Stimulated activated naive CD8-positive, alpha-beta T cell treated with anti-CD3 and anti-CD28 coated beads, Interleukin-15, Interleukin-2, amounts not matched to agents 100 ng/mL and 50 ng/mL, for 24 hours (primary cell): ENCODE measurements at regions not wholly inside any gene's neighbourhood (a gene's known extent, or its start where the extent isn't known, plus 50 kb on each side); places are given as distances from the start of the nearest gene placed in this dataset.

Experiments
- H3K27ac Mint-ChIP-seq: one replicate; pipeline ENCODE4 v1.8.0; 2021; ENCODE audit warnings: mild to moderate bottlenecking, mixed read lengths
- H3K27me3 Mint-ChIP-seq: one replicate; pipeline ENCODE4 v1.8.0; 2021; ENCODE audit warnings: mixed read lengths
- H3K36me3 Mint-ChIP-seq: one replicate; pipeline ENCODE4 v1.8.0; 2021; ENCODE audit warnings: low read depth, mixed read lengths
- H3K4me1 Mint-ChIP-seq: one replicate; pipeline ENCODE4 v1.8.0; 2021; ENCODE audit warnings: low read depth, mixed read lengths
- H3K4me3 Mint-ChIP-seq: one replicate; pipeline ENCODE4 v1.8.0; 2021; ENCODE audit warnings: mild to moderate bottlenecking, mixed read lengths
- H3K9me3 Mint-ChIP-seq: one replicate; pipeline ENCODE4 v1.8.0; 2021; ENCODE audit warnings: mixed read lengths

GRCh38 chr6:43923376-43924221 lies 153.6 kb downstream of the VEGFA start:
- Mint-ChIP-seq H3K4me1 (peaks cover 43% of the 10 kb centered on the region), H3K4me3 (no peak overlapping the region), H3K9me3 (no peaks in the 10 kb centered on the region), H3K27ac (no peak overlapping the region), H3K27me3 (peaks cover 5% of the 10 kb centered on the region), H3K36me3 (no peaks in the 10 kb centered on the region)

DNA sequence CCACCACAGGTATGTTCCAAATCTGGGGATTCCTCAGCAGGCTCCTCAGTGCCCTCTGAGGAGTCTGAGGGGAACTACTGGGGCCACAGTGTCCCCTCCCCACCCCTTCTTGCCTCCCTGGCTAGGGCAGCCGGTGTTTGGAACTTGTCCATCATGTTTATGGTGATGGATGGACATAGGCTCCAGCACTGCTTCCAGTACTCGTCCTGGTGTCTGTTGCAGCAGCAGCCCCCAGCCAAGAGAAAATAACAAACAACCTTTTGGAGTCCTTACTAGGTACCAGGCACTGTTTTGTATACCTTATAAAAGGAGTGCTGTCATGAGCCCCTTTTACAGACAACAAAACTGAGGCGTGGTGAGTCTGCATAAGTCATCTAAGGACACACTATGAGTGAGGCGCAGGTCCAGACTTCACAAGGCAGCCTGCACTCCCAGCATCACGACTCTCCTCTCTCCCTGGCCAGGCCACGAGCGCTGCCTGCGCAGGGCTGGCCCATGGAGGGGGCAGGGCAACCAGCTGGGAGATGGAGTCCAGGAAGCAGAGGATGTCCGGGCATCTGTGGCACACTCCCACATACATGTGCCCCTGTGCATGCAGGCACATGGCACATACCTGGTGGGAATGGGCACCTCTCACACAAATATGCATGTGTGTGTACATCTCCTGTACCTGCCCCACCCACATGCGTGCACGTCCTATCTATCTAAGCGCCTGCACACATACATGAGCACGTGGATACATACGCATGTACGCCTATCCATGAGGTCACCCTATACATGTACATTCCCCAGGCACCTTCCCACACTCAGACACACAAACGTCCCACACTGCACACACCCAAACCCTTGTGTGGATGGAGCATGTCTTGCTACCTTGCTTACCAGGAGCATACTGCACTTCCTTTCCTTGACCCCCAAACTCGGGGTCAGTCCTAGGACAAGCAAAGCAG lies 152.7 kb downstream of the VEGFA start:
- Mint-ChIP-seq H3K4me1 (peaks cover 40% of the 10 kb centered on the region), H3K4me3 (no peak overlapping the region), H3K27ac (no peak overlapping the region), H3K27me3 (peaks cover 6% of the 10 kb centered on the region), H3K9me3 (no peaks in the 10 kb centered on the region), H3K36me3 (no peaks in the 10 kb centered on the region)

GRCh38 chr6:43921548-43922425 lies 151.8 kb downstream of the VEGFA start:
- Mint-ChIP-seq H3K27ac (no peak overlapping the region), H3K4me1 (peaks cover 31% of the 10 kb centered on the region), H3K9me3 (no peaks in the 10 kb centered on the region), H3K27me3 (peaks cover 10% of the 10 kb centered on the region), H3K4me3 (no peak overlapping the region), H3K36me3 (no peaks in the 10 kb centered on the region)

DNA sequence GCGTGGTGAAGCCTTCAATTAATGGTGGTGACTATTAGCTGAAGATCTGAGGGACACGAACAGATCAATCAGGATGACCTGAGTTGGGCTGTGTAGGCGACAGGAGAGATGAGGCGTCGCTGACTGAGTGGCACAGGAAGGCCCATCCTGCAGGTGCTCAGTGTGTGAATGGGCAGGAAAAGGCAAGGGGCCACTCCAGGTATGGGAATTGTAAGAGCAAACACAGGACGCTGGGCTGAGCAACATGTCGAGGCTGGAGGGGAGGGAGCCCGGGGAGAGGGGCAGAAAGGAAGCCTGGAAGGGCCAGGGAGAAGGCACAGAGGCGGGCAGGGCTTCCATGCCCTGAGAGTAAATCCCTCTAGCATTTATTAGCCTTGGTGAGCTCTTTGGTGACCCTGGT lies 151.0 kb downstream of the VEGFA start:
- Mint-ChIP-seq H3K4me1 (peaks cover 25% of the 10 kb centered on the region), H3K36me3 (no peaks in the 10 kb centered on the region), H3K4me3 (no peak overlapping the region), H3K9me3 (no peaks in the 10 kb centered on the region), H3K27me3 (peaks cover 10% of the 10 kb centered on the region), H3K27ac (no peak overlapping the region)

- Mint-ChIP-seq H3K36me3 (no peaks in the 10 kb centered on the region), H3K4me3 (no peak overlapping the region), H3K27me3 (peaks cover 10% of the 10 kb centered on the region), H3K9me3 (no peaks in the 10 kb centered on the region), H3K27ac (no peak overlapping the region), H3K4me1 (peaks cover 18% of the 10 kb centered on the region)
Observed at GRCh38 chr6:43919774-43920173, 149.8 kb downstream of the VEGFA start.

DNA sequence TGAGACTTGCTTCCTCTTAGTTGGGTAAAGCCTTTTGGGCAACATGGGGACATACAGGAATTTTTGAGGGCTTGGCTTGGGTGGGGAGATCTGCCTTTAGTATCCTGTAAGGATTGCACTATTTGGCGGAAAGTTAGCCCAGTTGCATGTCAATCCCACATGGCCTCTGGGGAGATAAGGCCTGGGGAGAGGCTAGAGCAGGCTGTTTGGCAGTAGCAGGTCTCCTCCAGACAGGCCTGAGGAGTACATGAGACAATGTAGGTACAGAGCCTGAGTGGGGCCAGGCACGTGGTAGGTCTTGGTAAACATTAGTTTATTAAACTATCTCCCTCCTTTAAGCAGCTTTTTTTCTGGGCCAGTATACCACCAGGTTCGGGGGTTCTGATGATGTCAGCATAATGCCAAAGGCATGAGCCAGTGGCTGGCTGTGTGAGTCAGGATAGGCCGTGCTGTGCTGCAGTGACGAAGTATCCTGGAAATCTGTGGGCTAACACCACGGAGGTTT lies 147.9 kb downstream of the VEGFA start:
- no peak overlapping the region for H3K4me3 Mint-ChIP-seq
- no peak overlapping the region for H3K27ac Mint-ChIP-seq
- H3K27me3 Mint-ChIP-seq, result peaks cover 10% of the 10 kb centered on the region
- H3K9me3 Mint-ChIP-seq, result no peaks in the 10 kb centered on the region
- peaks cover 2% of the 10 kb centered on the region for H3K4me1 Mint-ChIP-seq
- H3K36me3 Mint-ChIP-seq, result no peaks in the 10 kb centered on the region

DNA sequence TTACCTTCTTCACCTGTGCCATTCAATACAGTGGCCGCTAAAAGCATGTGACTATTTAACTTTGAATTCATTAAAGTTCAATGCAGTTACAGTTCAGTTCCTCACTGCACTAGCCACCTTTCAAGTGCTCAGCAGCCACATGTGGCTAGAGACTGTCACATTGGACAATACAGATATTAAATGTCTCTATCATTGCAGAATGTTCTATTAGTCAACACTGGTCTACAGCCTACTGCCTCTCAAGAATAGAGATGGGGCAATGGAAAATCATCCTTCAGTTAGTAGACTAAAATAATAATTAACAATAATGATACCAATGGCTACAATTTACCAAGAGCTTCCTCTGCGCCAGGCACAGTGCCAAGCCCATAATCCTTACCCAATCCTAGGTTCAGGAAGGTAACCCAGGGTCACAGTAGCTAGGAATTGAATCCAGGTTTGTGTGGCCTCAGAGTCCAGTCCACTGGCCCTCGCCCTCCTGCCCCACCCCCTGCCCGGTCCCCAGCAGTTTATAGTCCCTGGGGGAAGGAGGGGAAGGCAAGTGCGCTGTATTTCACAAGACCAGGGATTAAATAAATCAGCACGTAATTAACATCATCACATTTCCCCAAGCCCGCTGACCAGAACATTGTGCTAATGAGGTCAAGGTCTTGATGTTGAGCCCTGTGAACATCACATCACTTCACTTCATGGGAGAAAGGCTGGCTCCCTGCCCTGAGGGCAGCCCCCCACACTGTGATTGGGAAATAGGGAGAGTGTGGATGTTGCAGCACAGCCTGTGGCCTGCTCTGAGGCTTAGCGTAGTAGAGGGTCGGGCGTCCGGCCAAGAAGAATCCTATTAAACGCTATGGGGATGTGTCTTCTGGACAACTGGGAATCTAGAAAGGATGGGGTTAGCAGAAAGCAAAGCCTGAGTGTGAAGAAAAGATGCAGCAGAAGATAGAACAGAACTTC lies 147.2 kb downstream of the VEGFA start:
- no peaks in the 10 kb centered on the region for H3K9me3 Mint-ChIP-seq
- peaks cover 10% of the 10 kb centered on the region for H3K27me3 Mint-ChIP-seq
- H3K36me3 Mint-ChIP-seq, result no peaks in the 10 kb centered on the region
- no peak overlapping the region for H3K4me3 Mint-ChIP-seq
- H3K27ac Mint-ChIP-seq, result no peak overlapping the region
- H3K4me1 Mint-ChIP-seq, result no peaks in the 10 kb centered on the region

GRCh38 chr6:43915986-43916923 lies 146.2 kb downstream of the VEGFA start:
- Mint-ChIP-seq H3K27me3 (peaks cover 10% of the 10 kb centered on the region), H3K4me1 (no peaks in the 10 kb centered on the region), H3K4me3 (no peak overlapping the region), H3K9me3 (no peaks in the 10 kb centered on the region), H3K27ac (no peak overlapping the region), H3K36me3 (no peaks in the 10 kb centered on the region)

DNA sequence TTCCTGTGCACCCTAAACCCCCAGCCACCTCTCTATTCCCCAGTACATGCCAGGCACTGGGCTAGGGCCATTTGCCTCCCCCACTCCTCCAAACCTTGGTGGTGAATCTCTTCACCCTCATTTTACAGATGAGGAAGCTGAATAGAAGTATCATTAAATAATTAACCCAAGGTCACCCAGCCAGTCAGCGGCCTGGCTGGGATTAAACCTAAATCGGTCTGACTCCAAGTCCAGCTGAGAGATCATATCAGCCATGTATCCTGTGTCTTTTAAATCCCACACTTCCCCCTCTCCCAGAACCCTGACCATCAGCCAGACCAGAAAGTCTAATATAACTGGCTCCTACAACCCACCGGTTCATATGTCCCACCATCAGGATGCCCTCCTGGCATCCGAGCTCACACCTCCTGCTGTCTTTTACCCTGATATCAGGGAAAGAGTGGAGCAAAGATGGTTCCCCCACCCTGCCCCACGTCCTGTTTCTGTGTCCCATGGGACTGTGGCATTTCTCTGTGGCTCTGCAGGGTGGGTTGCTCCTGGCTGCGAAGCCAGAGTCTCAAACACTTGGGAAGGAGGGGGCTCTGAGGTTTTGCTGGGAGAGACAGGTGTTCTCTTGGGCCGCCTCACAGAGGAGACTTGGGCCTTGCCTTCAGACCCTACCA lies 145.3 kb downstream of the VEGFA start:
- Mint-ChIP-seq H3K36me3 (no peaks in the 10 kb centered on the region), H3K27ac (no peak overlapping the region), H3K4me3 (no peak overlapping the region), H3K27me3 (peaks cover 10% of the 10 kb centered on the region), H3K9me3 (no peaks in the 10 kb centered on the region), H3K4me1 (no peaks in the 10 kb centered on the region)

DNA sequence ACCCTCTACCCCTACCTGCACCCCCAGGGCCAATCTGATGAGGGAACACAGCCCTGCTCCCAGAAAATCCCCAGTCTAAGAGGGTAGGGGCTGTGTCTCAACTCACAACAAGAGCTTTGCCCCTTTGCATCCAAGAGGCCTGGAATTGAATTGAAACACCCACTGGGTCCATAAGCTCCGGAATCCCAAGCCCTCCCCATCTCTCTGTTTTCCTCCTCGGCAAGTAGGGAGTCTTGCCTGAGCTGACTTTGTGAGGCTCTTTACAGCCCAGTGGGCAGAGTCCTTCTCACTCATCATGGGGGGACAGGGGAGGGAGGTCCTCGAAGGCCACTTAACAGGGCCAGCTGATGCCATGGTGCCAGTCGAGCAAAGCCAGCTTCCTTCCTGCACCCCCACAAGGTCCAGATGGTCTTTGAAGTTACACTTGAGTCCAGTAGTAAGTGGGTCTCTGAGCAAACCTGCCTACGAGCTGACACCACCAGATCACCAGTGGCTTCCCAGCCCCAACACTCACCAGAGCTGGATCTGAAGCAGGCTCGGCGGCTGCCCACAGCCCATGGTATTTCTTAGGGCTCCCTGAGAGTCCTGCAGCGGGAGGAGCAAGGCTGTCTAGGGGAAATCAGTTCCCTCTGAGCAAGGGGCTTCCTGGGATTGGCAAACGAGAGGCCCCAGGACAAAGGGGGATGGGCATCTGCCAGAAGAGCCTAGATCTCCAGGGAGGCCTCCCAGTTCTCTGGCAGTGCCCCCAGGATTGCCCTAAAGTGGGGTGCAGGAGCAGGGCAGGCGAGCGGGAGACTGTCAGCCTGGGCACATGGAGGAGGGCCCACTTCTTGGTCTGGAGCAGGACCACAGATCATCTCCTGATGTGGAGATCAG lies 144.5 kb downstream of the VEGFA start:
- Mint-ChIP-seq H3K9me3 (no peaks in the 10 kb centered on the region), H3K36me3 (no peaks in the 10 kb centered on the region), H3K4me1 (no peaks in the 10 kb centered on the region), H3K27ac (no peak overlapping the region), H3K4me3 (no peak overlapping the region), H3K27me3 (peaks cover 8% of the 10 kb centered on the region)

DNA sequence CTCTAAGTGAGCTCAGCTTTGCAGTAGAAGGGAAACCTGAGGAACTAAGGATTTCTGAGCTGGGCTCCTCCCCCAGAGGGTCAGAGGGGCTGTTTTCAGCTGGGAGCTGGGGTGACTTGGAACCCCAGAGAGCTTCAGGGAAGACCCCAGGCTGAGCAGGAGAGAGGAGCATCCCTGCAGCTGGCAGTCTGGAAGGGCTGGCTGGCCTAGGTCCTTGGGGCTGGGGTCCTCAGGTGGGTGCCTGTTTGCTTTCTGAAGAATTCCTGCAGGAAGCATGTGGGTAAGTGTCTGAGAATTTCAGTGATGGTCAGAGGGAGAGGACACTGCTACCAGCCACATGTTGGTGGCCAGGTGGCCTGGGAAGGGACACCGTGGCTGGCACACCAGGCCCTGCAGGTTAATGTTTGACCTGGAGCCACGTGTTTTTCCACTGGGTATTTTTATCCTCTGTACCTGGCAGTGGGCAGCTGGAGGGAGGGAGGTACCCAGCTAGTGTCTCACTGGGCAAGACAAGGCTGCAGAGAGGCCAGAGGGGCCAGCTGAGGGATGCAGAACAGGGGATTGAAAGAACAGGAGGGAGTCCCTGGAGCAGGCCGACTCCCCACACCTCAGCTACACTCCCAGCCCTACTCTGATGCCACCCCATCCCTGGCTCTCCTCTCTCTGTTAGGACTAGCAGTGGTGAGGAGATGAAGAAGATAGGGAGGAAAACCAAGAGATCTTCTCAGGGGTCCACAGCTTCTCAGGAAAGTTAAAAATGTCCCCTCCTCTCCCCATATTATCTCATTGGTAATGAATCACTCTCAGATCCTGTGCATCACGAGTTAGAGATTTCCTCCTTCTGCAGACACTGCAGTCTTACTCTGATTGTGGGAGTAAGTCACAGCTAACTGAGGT lies 143.6 kb downstream of the VEGFA start:
- Mint-ChIP-seq H3K4me3 (no peak overlapping the region), H3K36me3 (no peaks in the 10 kb centered on the region), H3K27ac (no peak overlapping the region), H3K9me3 (no peaks in the 10 kb centered on the region), H3K27me3 (peaks cover 5% of the 10 kb centered on the region), H3K4me1 (no peaks in the 10 kb centered on the region)
